AG04450 (cell line): ENCODE measurements at regions not wholly inside any gene's neighbourhood (a gene's known extent, or its start where the extent isn't known, plus 50 kb on each side); places are given as distances from the start of the nearest gene placed in this dataset.

Experiments used
- CTCF ChIA-PET: fragments of 300-600, 350-600 bp; formaldehyde crosslinking; extraction: SDS; loops from one replicate; lab custom pipeline; 2022; ENCODE audit warnings: antibody characterized with exemption, inconsistent platforms; lab: Charles Lee
- POLR2A ChIA-PET: fragments of 350-600 bp; formaldehyde crosslinking; extraction: SDS; loops from one replicate; lab custom pipeline; 2021; ENCODE audit warnings: antibody characterized with exemption, inconsistent platforms; lab: Yijun Ruan, JAX
- DNase-seq: peaks from one replicate; pipeline ENCODE4 v3.0.0-alpha.2; 2011; ENCODE audit warnings: low read depth, low spot score
- H3K27ac ChIP-seq: one replicate; pipeline ENCODE4 v1.5.1; 2012; ENCODE audit warnings: low read depth, low read length, control low read depth
- H3K27me3 ChIP-seq: one replicate; pipeline ENCODE4 v1.6.0; 2012; ENCODE audit warnings: low read length; ENCODE audit not compliant: control insufficient read depth, insufficient read depth
- H3K4me3 ChIP-seq: 2 replicates; pipeline ENCODE4 v1.5.1; 2011; ENCODE audit warnings: mild to moderate bottlenecking, low read depth, low read length, control low read depth
- H3K9me3 ChIP-seq: 2 replicates; pipeline ENCODE4 v1.5.1; 2012; ENCODE audit warnings: low read length; ENCODE audit not compliant: control insufficient read depth, insufficient read depth
- TF ChIP-seq, protein P1 (sequence below): IDR thresholded peaks from 2 replicates; pipeline ENCODE4 v1.5.1; 2011; ENCODE audit warnings: low read depth, low read length, control low read depth, inconsistent platforms

DNA sequence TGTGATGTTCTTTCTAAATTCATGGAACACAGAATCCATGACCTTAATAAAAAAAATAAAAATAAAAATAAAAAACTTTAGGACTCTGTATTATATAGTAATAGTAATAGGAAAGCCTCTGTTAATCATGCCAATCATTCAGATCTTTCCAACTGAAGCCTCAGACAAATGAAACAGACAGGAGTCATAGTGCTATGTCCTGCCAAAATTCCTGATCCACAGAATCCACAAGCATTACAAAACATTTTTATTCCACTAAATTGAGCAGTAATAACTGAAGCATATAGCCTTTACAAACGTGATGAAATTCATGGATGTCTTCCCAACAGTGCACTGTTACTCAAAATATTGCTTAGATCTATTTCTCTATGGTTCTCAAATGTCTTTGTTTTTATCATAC lies 820.6 kb upstream of the PCDH9 start:
- Histone ChIP-seq H3K4me3 (no peak overlapping the region), H3K27ac (no peak overlapping the region), H3K27me3 (no peaks in the 10 kb centered on the region), H3K9me3 (no peaks in the 10 kb centered on the region; the same call in 1 of the 2 replicates)
- TF ChIP-seq, protein P1, sequence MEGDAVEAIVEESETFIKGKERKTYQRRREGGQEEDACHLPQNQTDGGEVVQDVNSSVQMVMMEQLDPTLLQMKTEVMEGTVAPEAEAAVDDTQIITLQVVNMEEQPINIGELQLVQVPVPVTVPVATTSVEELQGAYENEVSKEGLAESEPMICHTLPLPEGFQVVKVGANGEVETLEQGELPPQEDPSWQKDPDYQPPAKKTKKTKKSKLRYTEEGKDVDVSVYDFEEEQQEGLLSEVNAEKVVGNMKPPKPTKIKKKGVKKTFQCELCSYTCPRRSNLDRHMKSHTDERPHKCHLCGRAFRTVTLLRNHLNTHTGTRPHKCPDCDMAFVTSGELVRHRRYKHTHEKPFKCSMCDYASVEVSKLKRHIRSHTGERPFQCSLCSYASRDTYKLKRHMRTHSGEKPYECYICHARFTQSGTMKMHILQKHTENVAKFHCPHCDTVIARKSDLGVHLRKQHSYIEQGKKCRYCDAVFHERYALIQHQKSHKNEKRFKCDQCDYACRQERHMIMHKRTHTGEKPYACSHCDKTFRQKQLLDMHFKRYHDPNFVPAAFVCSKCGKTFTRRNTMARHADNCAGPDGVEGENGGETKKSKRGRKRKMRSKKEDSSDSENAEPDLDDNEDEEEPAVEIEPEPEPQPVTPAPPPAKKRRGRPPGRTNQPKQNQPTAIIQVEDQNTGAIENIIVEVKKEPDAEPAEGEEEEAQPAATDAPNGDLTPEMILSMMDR: no peak
- CTCF ChIA-PET: no interaction called here
- DNase-seq: no peak
- POLR2A ChIA-PET: no interaction called here

GRCh38 chr13:68048802-68049359 lies 818.7 kb upstream of the PCDH9 start:
- ChIA-PET CTCF (no interaction called here), POLR2A (no interaction called here)
- H3K9me3 ChIP-seq: no peaks in the 10 kb centered on the region; the same call in 1 of the 2 replicates
- H3K4me3 ChIP-seq: no peak overlapping the region
- H3K27ac ChIP-seq: no peak overlapping the region
- no peaks in the 10 kb centered on the region for H3K27me3 ChIP-seq
- DNase-seq: no peak
- TF ChIP-seq, protein P1: no peak

- Histone ChIP-seq H3K4me3 (no peak overlapping the region), H3K27me3 (no peaks in the 10 kb centered on the region), H3K9me3 (no peaks in the 10 kb centered on the region; the same call in 1 of the 2 replicates), H3K27ac (no peak overlapping the region)
- ChIA-PET POLR2A (no interaction called here), CTCF (no interaction called here)
- DNase-seq: no peak
- TF ChIP-seq, protein P1: no peak
Observed at GRCh38 chr13:68047889-68048288, 817.8 kb upstream of the PCDH9 start.

DNA sequence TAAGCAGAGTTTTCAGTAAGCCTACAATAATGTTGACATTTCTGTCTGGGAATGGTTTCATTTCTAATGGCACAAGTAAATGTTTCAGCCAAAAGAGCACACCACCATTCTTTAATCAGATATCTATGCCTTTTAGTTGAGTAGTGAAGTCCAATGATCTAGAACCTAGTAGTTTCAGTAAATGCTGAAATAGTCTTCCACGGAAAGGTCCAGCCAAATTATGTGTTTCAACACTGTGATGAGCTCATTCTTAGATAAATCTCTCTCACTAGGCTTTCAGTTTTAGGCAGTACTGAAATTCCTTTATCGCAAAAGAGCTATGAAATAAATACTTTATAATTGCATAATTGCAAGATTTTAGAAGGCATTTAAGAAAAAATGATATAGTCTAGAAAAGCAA lies 816.8 kb upstream of the PCDH9 start:
- no peak overlapping the region for H3K4me3 ChIP-seq
- H3K9me3 ChIP-seq: no peaks in the 10 kb centered on the region
- TF ChIP-seq, protein P1: no peak
- H3K27ac ChIP-seq: no peak overlapping the region
- DNase-seq: no peak
- POLR2A ChIA-PET: no interaction called here
- H3K27me3 ChIP-seq: no peaks in the 10 kb centered on the region
- CTCF ChIA-PET: no interaction called here

DNA sequence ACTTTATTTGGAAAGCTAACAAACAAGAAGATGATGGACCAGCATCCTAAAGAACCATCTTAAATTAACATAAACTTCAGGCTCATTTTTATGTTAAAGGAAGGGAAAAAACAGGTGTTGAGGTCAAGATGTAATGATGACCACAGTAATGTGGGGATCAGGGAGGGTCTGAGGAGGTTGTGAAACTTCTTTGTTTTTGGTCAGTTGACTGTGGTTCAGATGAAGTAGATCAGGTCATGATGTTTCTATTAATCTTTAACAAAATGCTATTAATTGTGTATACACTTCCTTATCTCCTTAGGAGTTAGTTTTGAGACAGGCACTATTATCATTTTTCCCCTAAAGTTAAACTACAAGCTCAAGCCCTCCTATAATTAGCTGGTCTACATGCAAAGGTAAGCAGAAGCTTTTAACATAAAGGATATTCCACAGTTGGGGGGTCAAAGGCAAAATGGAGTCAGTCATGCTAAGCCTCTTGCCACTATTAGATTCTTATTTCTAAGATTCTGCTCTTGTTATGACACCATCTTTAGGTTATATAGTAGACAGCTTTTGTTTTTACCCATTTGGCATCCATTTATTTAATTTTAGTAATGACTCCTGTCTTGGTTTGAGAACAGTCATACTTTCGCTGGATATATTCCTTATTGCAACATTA lies 800.1 kb upstream of the PCDH9 start:
- CTCF ChIA-PET: no interaction called here
- TF ChIP-seq, protein P1: no peak

More for the DNA sequence above, 800.1 kb upstream of the PCDH9 start:
- H3K9me3 ChIP-seq: no peaks in the 10 kb centered on the region
- no peak overlapping the region for H3K27ac ChIP-seq
- DNase-seq: no peak
- H3K4me3 ChIP-seq: no peak overlapping the region
- no peaks in the 10 kb centered on the region for H3K27me3 ChIP-seq
- POLR2A ChIA-PET: interaction anchor here (0.7 kb wide), 1 partner anchor 701 kb away, joined by 3 read pairs; no protein-coding TSS in a partner anchor
